PC-9 (cell line): ENCODE measurements at regions not wholly inside any gene's neighbourhood (a gene's known extent, or its start where the extent isn't known, plus 50 kb on each side); places are given as distances from the start of the nearest gene placed in this dataset.

Experiments used
- CTCF ChIP-seq: fragments of 200-600 bp; sonication (generic); conservative IDR thresholded peaks from 2 replicates; pipeline ENCODE4 v1.6.1; 2017; ENCODE audit warnings: mixed run types, antibody characterized with exemption, mild to moderate bottlenecking, moderate library complexity
- EZH2 ChIP-seq: fragments of 200-600 bp; sonication (generic); IDR thresholded peaks from 2 replicates; pipeline ENCODE4 v1.8.0; 2017; ENCODE audit warnings: antibody characterized with exemption, low read depth

GRCh38 chr6:104130343-104130742 lies 729.4 kb downstream of the HACE1 start:
- TF ChIP-seq CTCF (no peak), EZH2 (no peak)
